GM18861 (cell line): ENCODE measurements at regions not wholly inside any gene's neighbourhood (a gene's known extent, or its start where the extent isn't known, plus 50 kb on each side); places are given as distances from the start of the nearest gene placed in this dataset.
"Not testable (repeated sequence)": the region's sequence is repeated elsewhere in the genome, so short reads cannot be mapped to it uniquely, and the experiment has no call there.

Experiments used
- ATAC-seq: cut with Tn5 transposase; IDR thresholded peaks from one replicate; pipeline ENCODE4 v1.9.1; 2021; ENCODE audit not compliant: unreplicated experiment

- not testable (repeated sequence) for ATAC-seq
Observed at GRCh38 chr9:65566018-65566417, 109.7 kb upstream of the ZNG1E start.

GRCh38 chr9:65519018-65519417, 156.7 kb upstream of the ZNG1E start:
- ATAC-seq: not testable (repeated sequence)

- ATAC-seq: not testable (repeated sequence)
Observed at GRCh38 chr9:65514465-65514864, 161.3 kb upstream of the ZNG1E start.

- ATAC-seq: not testable (repeated sequence)
Observed at GRCh38 chr9:65507897-65508296, 167.8 kb upstream of the ZNG1E start.

- ATAC-seq: not testable (repeated sequence)
Observed at GRCh38 chr9:65504686-65505085, 171.0 kb upstream of the ZNG1E start.

GRCh38 chr9:65503696-65504095, 172.0 kb upstream of the ZNG1E start:
- not testable (repeated sequence) for ATAC-seq

GRCh38 chr9:65482890-65483289, 192.8 kb upstream of the ZNG1E start:
- ATAC-seq: not testable (repeated sequence)

- not testable (repeated sequence) for ATAC-seq
Observed at GRCh38 chr9:65481291-65481690, 194.4 kb upstream of the ZNG1E start.

- not testable (repeated sequence) for ATAC-seq
Observed at GRCh38 chr9:65474891-65475290, 189.9 kb upstream of the FOXD4L5 start.

GRCh38 chr9:65473059-65473822, 188.2 kb upstream of the FOXD4L5 start:
- ATAC-seq: not testable (repeated sequence)

GRCh38 chr9:65471106-65471505, 186.1 kb upstream of the FOXD4L5 start:
- not testable (repeated sequence) for ATAC-seq

- ATAC-seq: not testable (repeated sequence)
Observed at GRCh38 chr9:65466911-65467734, 182.1 kb upstream of the FOXD4L5 start.

- ATAC-seq: not testable (repeated sequence)
Observed at GRCh38 chr9:65465246-65465895, 180.4 kb upstream of the FOXD4L5 start.

GRCh38 chr9:65462476-65462875, 177.5 kb upstream of the FOXD4L5 start:
- not testable (repeated sequence) for ATAC-seq

- no peak for ATAC-seq
Observed at GRCh38 chr9:65459756-65460320, 174.8 kb upstream of the FOXD4L5 start.

- no peak for ATAC-seq
Observed at GRCh38 chr9:65458992-65459391, 174.0 kb upstream of the FOXD4L5 start.

GRCh38 chr9:65458465-65458864, 173.5 kb upstream of the FOXD4L5 start:
- ATAC-seq: no peak

- ATAC-seq: not testable (repeated sequence)
Observed at GRCh38 chr9:65456991-65457390, 172.0 kb upstream of the FOXD4L5 start.

GRCh38 chr9:65455751-65456647, 171.0 kb upstream of the FOXD4L5 start:
- ATAC-seq: not testable (repeated sequence)

GRCh38 chr9:65455136-65455535, 170.1 kb upstream of the FOXD4L5 start:
- not testable (repeated sequence) for ATAC-seq
